HG02642 (cell line): ENCODE measurements at regions not wholly inside any gene's neighbourhood (a gene's known extent, or its start where the extent isn't known, plus 50 kb on each side); places are given as distances from the start of the nearest gene placed in this dataset.
"Not testable (repeated sequence)": the region's sequence is repeated elsewhere in the genome, so short reads cannot be mapped to it uniquely, and the experiment has no call there.

Experiments
- ATAC-seq: cut with Tn5 transposase; IDR thresholded peaks from one replicate; pipeline ENCODE4 v1.9.1; 2021; ENCODE audit warnings: mild to moderate bottlenecking; ENCODE audit not compliant: unreplicated experiment, poor library complexity

GRCh38 chr5:100401149-100401548 lies 134.0 kb upstream of the FAM174A start:
- ATAC-seq: no peak

- not testable (repeated sequence) for ATAC-seq
Observed at GRCh38 chr5:100398815-100399214, 136.4 kb upstream of the FAM174A start.

GRCh38 chr5:100379254-100379858 lies 155.8 kb upstream of the FAM174A start:
- not testable (repeated sequence) for ATAC-seq

- ATAC-seq: not testable (repeated sequence)
Observed at GRCh38 chr5:100364757-100365478, 170.3 kb upstream of the FAM174A start.

- ATAC-seq: not testable (repeated sequence)
Observed at GRCh38 chr5:100364343-100364742, 170.8 kb upstream of the FAM174A start.

- ATAC-seq: not testable (repeated sequence)
Observed at GRCh38 chr5:100359998-100360397, 175.2 kb upstream of the FAM174A start.

GRCh38 chr5:100346269-100346668 lies 188.9 kb upstream of the FAM174A start:
- ATAC-seq: not testable (repeated sequence)

GRCh38 chr5:100341485-100341884 lies 193.7 kb upstream of the FAM174A start:
- not testable (repeated sequence) for ATAC-seq

- ATAC-seq: no peak
Observed at GRCh38 chr5:100322483-100322882, 212.7 kb upstream of the FAM174A start.

GRCh38 chr5:100319885-100320284 lies 215.3 kb upstream of the FAM174A start:
- no peak for ATAC-seq

GRCh38 chr5:100313657-100314056 lies 221.5 kb upstream of the FAM174A start:
- no peak for ATAC-seq

GRCh38 chr5:100311806-100312205 lies 223.4 kb upstream of the FAM174A start:
- ATAC-seq: no peak

- ATAC-seq: no peak
Observed at GRCh38 chr5:100306000-100306399, 229.2 kb upstream of the FAM174A start.

GRCh38 chr5:100303216-100303615 lies 232.0 kb upstream of the FAM174A start:
- ATAC-seq: no peak

GRCh38 chr5:100299261-100299660 lies 235.9 kb upstream of the FAM174A start:
- ATAC-seq: no peak

GRCh38 chr5:100276071-100276470 lies 259.1 kb upstream of the FAM174A start:
- ATAC-seq: no peak

GRCh38 chr5:100275631-100276030 lies 259.5 kb upstream of the FAM174A start:
- ATAC-seq: no peak

- ATAC-seq: no peak
Observed at GRCh38 chr5:100273846-100274580, 261.2 kb upstream of the FAM174A start.

- ATAC-seq: peak; percentile 58
Observed at GRCh38 chr5:100270023-100270771, 265.0 kb upstream of the FAM174A start.

GRCh38 chr5:100260968-100261367 lies 274.2 kb upstream of the FAM174A start:
- ATAC-seq: no peak

- no peak for ATAC-seq
Observed at GRCh38 chr5:100252944-100253343, 282.2 kb upstream of the FAM174A start.
